Activated gamma-delta T cell treated with anti-CD3 and anti-CD28 coated beads, Interleukin-2, amount 50 U/mL, for 16 hours (primary cell): ENCODE measurements at regions not wholly inside any gene's neighbourhood (a gene's known extent, or its start where the extent isn't known, plus 50 kb on each side); places are given as distances from the start of the nearest gene placed in this dataset.
A peak's percentile ranks its signal among the peaks of the same experiment; 100 is the strongest.
"Not testable (repeated sequence)": the region's sequence is repeated elsewhere in the genome, so short reads cannot be mapped to it uniquely, and the experiment has no call there.

ENCODE experiments used
- DNase-seq: peaks from one replicate; pipeline ENCODE4 v3.0.0-alpha.2; 2020; ENCODE audit warnings: low read depth

DNA sequence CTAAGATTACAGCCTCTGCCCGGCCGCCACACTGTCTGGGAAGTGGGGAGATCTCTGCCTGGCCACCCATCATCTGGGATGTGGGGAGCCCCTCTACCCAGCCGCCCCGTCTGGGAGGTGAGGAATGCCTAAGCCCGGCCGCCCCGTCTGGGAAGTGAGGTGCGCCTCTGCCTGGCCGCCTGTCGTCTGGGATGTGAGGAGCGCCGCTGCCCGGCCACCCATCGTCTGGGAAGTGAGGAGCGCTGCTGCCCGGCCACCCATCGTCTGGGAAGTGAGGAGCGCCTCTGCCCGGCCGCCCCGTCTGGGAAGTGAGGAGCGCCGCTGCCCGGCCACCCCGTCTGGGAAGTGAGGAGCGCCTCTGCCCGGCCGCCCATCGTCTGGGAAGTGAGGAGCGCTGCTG is 135.9 kb upstream of the PROKR2 start:
- DNase-seq, result not testable (repeated sequence)

DNA sequence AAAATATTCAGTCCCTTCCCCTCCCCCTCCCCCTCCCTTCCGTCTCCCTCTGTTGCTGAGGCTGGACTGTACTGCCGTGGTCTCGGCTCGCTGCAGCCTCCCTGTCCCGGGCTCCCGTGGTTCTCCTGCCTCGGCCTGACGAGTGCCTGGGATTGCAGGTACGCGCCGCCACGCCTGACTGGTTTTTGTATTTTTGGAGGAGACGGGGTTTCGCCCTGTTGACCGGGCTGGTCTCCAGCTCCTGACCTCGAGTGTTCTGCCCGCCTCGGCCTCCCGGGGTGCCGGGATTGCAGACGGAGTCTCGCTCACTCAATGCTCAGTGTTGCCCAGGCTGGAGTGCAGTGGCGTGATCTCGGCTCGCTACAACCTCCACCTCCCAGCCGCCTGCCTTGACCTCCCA is 135.5 kb upstream of the PROKR2 start:
- DNase-seq, result not testable (repeated sequence)

- DNase-seq, result no peak
These were observed 135.0 kb upstream of the PROKR2 start for GRCh38 chr20:5451643-5452210.

DNA sequence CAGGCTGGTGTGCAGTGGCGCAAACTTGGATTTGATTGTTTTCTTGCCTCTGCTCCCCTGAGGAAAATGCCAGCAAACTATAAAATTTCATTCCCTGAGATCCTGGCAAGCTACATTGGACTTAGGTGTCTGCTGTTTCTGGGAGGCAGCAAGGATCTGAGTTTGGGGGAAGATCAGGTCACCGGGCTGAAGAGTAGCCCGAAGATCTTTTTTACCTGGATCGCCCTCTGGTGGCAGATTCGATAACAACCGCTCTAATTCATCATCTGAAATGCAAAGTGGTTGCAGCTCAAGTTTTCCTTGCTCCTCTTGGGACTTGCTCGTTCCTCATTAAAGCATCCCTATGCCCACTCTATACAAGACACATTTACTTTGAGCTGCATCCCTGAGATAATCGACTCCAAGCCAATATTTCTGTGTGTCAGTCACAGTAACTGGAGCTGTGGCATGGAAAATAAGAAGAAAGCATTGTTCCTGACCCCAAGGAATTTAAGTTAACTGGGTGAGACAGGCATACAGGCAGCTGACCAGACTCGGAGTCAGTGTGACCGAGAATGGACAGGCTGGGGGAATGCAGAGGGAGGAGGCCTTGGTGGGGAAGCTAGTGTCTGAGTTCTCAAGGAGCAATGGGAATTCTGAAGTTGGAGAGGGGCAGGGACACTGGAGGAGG is 131.8 kb upstream of the PROKR2 start:
- peak; percentile 31 for DNase-seq

- no peak for DNase-seq
These were observed 130.4 kb upstream of the PROKR2 start for GRCh38 chr20:5447188-5447587.

- DNase-seq, result no peak
These were observed 128.9 kb upstream of the PROKR2 start for GRCh38 chr20:5445611-5446010.

DNA sequence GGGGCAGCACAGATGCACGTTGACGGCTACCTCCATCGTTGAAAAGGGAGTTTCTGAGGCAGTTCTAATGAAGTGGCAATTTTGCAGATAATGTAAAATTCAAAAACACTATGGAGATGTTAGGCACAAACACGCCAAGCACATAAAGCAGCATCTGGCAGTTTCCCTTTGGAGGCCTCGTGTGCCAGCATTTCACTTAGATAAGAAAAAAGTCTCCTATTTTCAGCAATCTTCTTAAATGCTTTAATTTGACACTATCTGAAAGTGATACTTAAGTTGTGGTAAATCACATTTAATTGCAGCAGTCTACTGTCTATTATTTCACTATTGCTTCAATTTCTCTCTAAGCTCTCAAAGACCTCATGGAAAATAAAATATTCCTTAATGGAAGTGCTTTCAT is 125.3 kb upstream of the PROKR2 start:
- no peak for DNase-seq

GRCh38 chr20:5434116-5434515 is 117.4 kb upstream of the PROKR2 start:
- DNase-seq, result no peak

- no peak for DNase-seq
These were observed 116.6 kb upstream of the PROKR2 start for GRCh38 chr20:5433352-5433751.

- no peak for DNase-seq
These were observed 115.3 kb upstream of the PROKR2 start for GRCh38 chr20:5432030-5432429.

- no peak for DNase-seq
These were observed 113.9 kb upstream of the PROKR2 start for GRCh38 chr20:5430670-5431069.

GRCh38 chr20:5426026-5426425 is 109.3 kb upstream of the PROKR2 start:
- DNase-seq, result no peak

DNA sequence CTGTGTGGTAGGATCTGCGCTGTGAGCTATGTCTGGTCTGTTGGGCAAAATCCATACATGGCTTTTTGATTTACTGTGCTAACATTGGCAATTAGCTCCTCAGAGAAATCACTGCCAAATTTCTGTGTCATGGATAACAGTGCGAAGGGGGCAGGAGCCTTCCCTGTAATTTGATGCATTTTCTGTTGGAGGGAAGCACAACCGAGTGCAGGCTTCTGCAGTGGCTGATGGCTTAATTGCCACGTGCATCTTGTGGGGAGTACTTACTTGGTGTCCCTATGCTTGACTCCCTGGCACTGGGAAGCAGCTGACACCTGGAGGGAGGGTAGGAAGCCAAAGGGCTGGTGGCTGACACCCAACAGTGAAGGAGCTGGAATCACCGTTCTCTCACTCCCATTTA is 99.3 kb upstream of the PROKR2 start:
- DNase-seq, result no peak

GRCh38 chr20:5413394-5413793 is 96.6 kb upstream of the PROKR2 start:
- no peak for DNase-seq

GRCh38 chr20:5410470-5410869 is 93.7 kb upstream of the PROKR2 start:
- no peak for DNase-seq

DNA sequence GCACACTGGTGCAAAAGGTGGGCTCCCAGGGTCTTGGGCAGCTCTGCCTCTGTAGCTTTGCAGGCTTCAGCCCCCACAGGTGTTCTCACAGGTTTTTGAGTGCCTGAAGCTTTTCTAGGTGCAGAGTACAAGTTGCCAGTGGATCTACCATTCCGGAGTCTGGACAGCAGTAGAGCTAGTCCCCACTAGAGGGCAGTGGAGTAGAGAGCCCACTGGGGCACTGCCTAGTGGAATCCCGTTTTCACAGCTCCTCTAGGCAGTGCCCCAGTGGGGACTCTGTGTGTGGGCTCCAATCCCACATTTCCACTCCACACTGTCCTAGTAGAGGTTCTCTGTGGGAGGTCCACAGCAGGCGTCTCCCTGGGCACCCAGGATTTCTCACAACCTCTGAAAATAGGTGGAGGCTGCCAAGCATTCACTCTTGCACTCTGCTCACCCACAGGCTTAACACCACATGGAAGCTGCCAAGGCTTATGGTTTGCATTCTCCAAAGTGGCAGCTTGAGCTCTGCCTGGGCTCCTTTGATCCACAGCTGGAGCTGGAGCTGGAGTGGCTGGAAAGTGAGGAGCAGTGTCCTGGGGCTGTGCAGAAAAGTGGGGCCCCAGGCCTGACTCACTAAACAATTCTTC is 86.3 kb upstream of the PROKR2 start:
- no peak for DNase-seq

GRCh38 chr20:5401277-5401875 is 84.6 kb upstream of the PROKR2 start:
- DNase-seq, result no peak

GRCh38 chr20:5400164-5400762 is 83.5 kb upstream of the PROKR2 start:
- no peak for DNase-seq

DNA sequence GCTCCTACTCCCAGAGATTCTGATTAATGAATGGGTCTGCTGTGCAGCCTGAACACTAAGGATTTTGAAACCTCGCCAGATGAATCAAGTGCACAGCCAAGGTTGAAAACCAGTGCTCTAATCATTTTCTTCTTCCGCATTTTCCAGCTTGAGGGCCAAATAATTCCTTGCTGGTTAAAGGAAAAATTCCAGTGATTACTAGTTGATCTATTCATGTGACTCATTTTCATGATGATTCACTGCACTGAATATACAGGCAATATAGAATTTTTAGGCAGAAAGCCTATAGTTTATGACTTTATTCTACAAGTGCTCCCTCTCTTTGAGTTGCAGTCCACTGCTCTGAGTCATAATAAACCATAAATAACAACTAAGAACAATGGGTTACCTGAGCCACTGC is 80.6 kb upstream of the PROKR2 start:
- DNase-seq, result no peak

GRCh38 chr20:5395932-5396727 is 79.4 kb upstream of the PROKR2 start:
- DNase-seq, result no peak

GRCh38 chr20:5393218-5393870 is 76.6 kb upstream of the PROKR2 start:
- DNase-seq, result no peak

DNA sequence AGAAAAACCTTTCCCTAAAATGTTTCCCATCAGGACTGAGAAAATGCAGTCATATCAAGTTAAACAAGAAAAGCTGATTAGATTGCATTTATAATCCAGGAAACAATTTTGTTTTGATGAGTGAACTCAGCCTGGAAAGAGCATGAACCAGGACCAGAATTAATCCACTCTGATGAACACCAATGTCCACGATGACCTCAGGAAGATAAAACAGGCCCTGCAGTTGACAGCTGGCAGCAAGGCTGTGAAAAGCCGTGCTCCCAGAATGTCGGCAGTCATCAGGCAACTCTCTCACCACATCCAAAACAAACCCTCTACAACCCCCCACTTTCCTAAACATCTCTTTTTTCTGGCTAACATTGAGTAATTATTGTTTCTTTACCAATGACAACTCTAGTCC is 74.0 kb upstream of the PROKR2 start:
- no peak for DNase-seq
